NCI-H128 (cell line): ENCODE measurements at regions not wholly inside any gene's neighbourhood (a gene's known extent, or its start where the extent isn't known, plus 50 kb on each side); places are given as distances from the start of the nearest gene placed in this dataset.

ENCODE experiments used
- DNase-seq: peaks from one replicate; lab custom pipeline; 2025; ENCODE audit not compliant: unreplicated experiment; lab: John Stamatoyannopoulos, UW

GRCh38 chr14:97290065-97290464, 492.9 kb downstream of the VRK1 start:
- no peak for DNase-seq

- DNase-seq, result no peak
These were observed 493.8 kb downstream of the VRK1 start for GRCh38 chr14:97290977-97291376.

GRCh38 chr14:97293659-97294058, 496.5 kb downstream of the VRK1 start:
- no peak for DNase-seq

GRCh38 chr14:97295108-97295710, 498.0 kb downstream of the VRK1 start:
- DNase-seq, result no peak

- no peak for DNase-seq
These were observed 499.0 kb downstream of the VRK1 start for GRCh38 chr14:97296176-97296575.

GRCh38 chr14:97297100-97297499, 499.9 kb downstream of the VRK1 start:
- DNase-seq, result no peak

- no peak for DNase-seq
These were observed 501.1 kb downstream of the VRK1 start for GRCh38 chr14:97298331-97298730.

- no peak for DNase-seq
These were observed 501.6 kb downstream of the VRK1 start for GRCh38 chr14:97298736-97299135.

- no peak for DNase-seq
These were observed 502.5 kb downstream of the VRK1 start for GRCh38 chr14:97299661-97300060.

GRCh38 chr14:97301931-97302559, 504.9 kb downstream of the VRK1 start:
- no peak for DNase-seq

- no peak for DNase-seq
These were observed 509.1 kb downstream of the VRK1 start for GRCh38 chr14:97306133-97306759.

- no peak for DNase-seq
These were observed 509.6 kb downstream of the VRK1 start for GRCh38 chr14:97306760-97307246.

GRCh38 chr14:97311411-97311810, 514.2 kb downstream of the VRK1 start:
- DNase-seq, result no peak

- DNase-seq, result no peak
These were observed 515.7 kb downstream of the VRK1 start for GRCh38 chr14:97312910-97313309.

GRCh38 chr14:97315790-97316189, 518.6 kb downstream of the VRK1 start:
- no peak for DNase-seq

GRCh38 chr14:97318380-97318779, 521.2 kb downstream of the VRK1 start:
- DNase-seq, result no peak

- no peak for DNase-seq
These were observed 522.5 kb downstream of the VRK1 start for GRCh38 chr14:97319691-97320090.

GRCh38 chr14:97328743-97329142, 531.6 kb downstream of the VRK1 start:
- no peak for DNase-seq

GRCh38 chr14:97329701-97330100, 532.5 kb downstream of the VRK1 start:
- peak; percentile 9 for DNase-seq

- no peak for DNase-seq
These were observed 533.9 kb downstream of the VRK1 start for GRCh38 chr14:97331058-97331457.

- DNase-seq, result no peak
These were observed 534.3 kb downstream of the VRK1 start for GRCh38 chr14:97331526-97331925.

- DNase-seq, result no peak
These were observed 539.0 kb downstream of the VRK1 start for GRCh38 chr14:97336179-97336578.
